H1 (cell line): ENCODE measurements at regions not wholly inside any gene's neighbourhood (a gene's known extent, or its start where the extent isn't known, plus 50 kb on each side); places are given as distances from the start of the nearest gene placed in this dataset.

Experiments
- CTCF ChIA-PET: fragments of 300-600 bp; sonication (Branson Sonifier 250); formaldehyde crosslinking; loops from one replicate; lab custom pipeline; 2021; ENCODE audit not compliant: partially characterized antibody; lab: Charles Lee
- POLR2A ChIA-PET: fragments of 300-600 bp; sonication (Branson Sonifier 250); formaldehyde crosslinking; loops from one replicate; lab custom pipeline; 2021; ENCODE audit warnings: inconsistent platforms; ENCODE audit not compliant: partially characterized antibody; lab: Charles Lee
- DNase-seq, 2 experiments: peaks; one replicate each; pipeline versions ENCODE4 v3.0.0 to v3.0.0-alpha.2; 2010 to 2022; ENCODE audit warnings: low spot score in 2 of 2, low read depth in 1 of 2, mixed read lengths in 1 of 2
- FAIRE-seq: peaks from 2 replicates; lab custom pipeline; 2011; peaks lifted over from hg19 to GRCh38; lab: Jason Lieb, UNC
- H2AFZ ChIP-seq: 2 replicates; pipeline ENCODE4 v1.8.1; 2012; ENCODE audit warnings: low read length, inconsistent platforms
- H2AK5ac ChIP-seq: 2 replicates; pipeline ENCODE4 v1.6.1; 2013; ENCODE audit warnings: low read depth, low read length
- H2BK120ac ChIP-seq: replicated peaks from 2 replicates; pipeline ENCODE3; 2013; ENCODE audit warnings: low read depth, low read length, inconsistent platforms
- H2BK12ac ChIP-seq: 2 replicates; pipeline ENCODE4 v1.6.1; 2013; ENCODE audit warnings: low read depth, low read length
- H2BK15ac ChIP-seq: 2 replicates; pipeline ENCODE4 v1.6.1; 2013; ENCODE audit warnings: low read length
- H2BK20ac ChIP-seq: 2 replicates; pipeline ENCODE4 v1.6.1; 2013; ENCODE audit warnings: low read length
- H2BK5ac ChIP-seq: 2 replicates; pipeline ENCODE4 v1.6.1; 2013; ENCODE audit warnings: low read depth, low read length
- H3K14ac ChIP-seq: 2 replicates; pipeline ENCODE4 v1.6.1; 2013; ENCODE audit warnings: inconsistent platforms; ENCODE audit not compliant: insufficient read length
- H3K18ac ChIP-seq: 2 replicates; pipeline ENCODE4 v1.6.1; 2013; ENCODE audit warnings: low read length; ENCODE audit errors: extremely low read depth
- H3K23ac ChIP-seq: 2 replicates; pipeline ENCODE4 v1.6.1; 2013; ENCODE audit warnings: inconsistent platforms; ENCODE audit not compliant: insufficient read length
- H3K23me2 ChIP-seq: 2 replicates; pipeline ENCODE4 v1.6.1; 2013; ENCODE audit warnings: low read depth, low read length
- H3K27ac ChIP-seq: 2 replicates; pipeline ENCODE4 v1.6.1; 2011; ENCODE audit warnings: low read depth, low read length, inconsistent platforms
- H3K27me3 ChIP-seq, 4 experiments: replicated peaks in 1 of 4; 1 replicate in 1 of 4; 2 replicates in 3 of 4; pipeline versions ENCODE4 v1.6.1 to v1.8.1; 2011 to 2013; ENCODE audit warnings: low read length in 3 of 4, mild to moderate bottlenecking in 3 of 4, inconsistent platforms in 2 of 4, mixed read lengths in 2 of 4, moderate library complexity in 1 of 4; ENCODE audit not compliant: control insufficient read depth in 3 of 4, insufficient read depth in 3 of 4; ENCODE audit errors: extremely low read depth in 1 of 4
- H3K36me3 ChIP-seq, 4 experiments: 2 replicates each; pipeline versions ENCODE4 v1.6.1 to v1.8.1; 2011 to 2013; ENCODE audit warnings: mild to moderate bottlenecking in 4 of 4, low read length in 3 of 4, moderate library complexity in 2 of 4, control low read depth in 1 of 4, inconsistent platforms in 1 of 4; ENCODE audit not compliant: insufficient read depth in 4 of 4, control insufficient read depth in 2 of 4
- H3K4ac ChIP-seq: replicated peaks from 2 replicates; pipeline ENCODE3; 2013; ENCODE audit warnings: low read length, low read depth, mixed read lengths, inconsistent platforms; ENCODE audit not compliant: insufficient read length
- H3K4me1 ChIP-seq, 4 experiments: replicated peaks in 1 of 4; 1 replicate in 1 of 4; 2 replicates in 3 of 4; pipeline versions ENCODE4 v1.6.1 to v1.8.1; 2011 to 2013; ENCODE audit warnings: low read length in 3 of 4, inconsistent platforms in 2 of 4, mixed read lengths in 1 of 4; ENCODE audit not compliant: insufficient read depth in 4 of 4, control insufficient read depth in 3 of 4
- H3K4me2 ChIP-seq, 2 experiments: 2 replicates each; pipeline versions ENCODE4 v1.6.1 to v1.8.1; 2011 to 2013; ENCODE audit warnings: low read depth in 2 of 2, low read length in 2 of 2, control low read depth in 1 of 2, inconsistent platforms in 1 of 2, mild to moderate bottlenecking in 1 of 2; ENCODE audit not compliant: insufficient read depth in 1 of 2
- H3K4me3 ChIP-seq, 4 experiments: fragments of 200-600, 300-600 bp in 1 of 4; sonication (generic), shearing (Covaris generic), sonication (Bioruptor Twin) in 1 of 4; 2 replicates each; pipeline versions ENCODE4 v1.5.1 to v1.8.1; 2011 to 2016; ENCODE audit warnings: low read length in 4 of 4, low read depth in 3 of 4, control low read depth in 2 of 4, inconsistent platforms in 2 of 4, mild to moderate bottlenecking in 2 of 4, mixed read lengths in 1 of 4, moderate library complexity in 1 of 4; ENCODE audit not compliant: insufficient read depth in 2 of 4; ENCODE audit errors: extremely low read depth in 1 of 4
- H3K56ac ChIP-seq: replicated peaks from 2 replicates; pipeline ENCODE3; 2013; ENCODE audit warnings: low read depth, mild to moderate bottlenecking, mixed read lengths, low read length, inconsistent platforms; ENCODE audit not compliant: insufficient read length
- H3K79me1 ChIP-seq: 2 replicates; pipeline ENCODE4 v1.6.1; 2013; ENCODE audit warnings: low read depth, low read length, control low read depth
- H3K79me2 ChIP-seq, 2 experiments: 2 replicates each; pipeline versions ENCODE4 v1.6.1 to v1.8.1; 2012 to 2013; ENCODE audit warnings: low read length in 2 of 2, mild to moderate bottlenecking in 2 of 2, inconsistent platforms in 1 of 2; ENCODE audit not compliant: insufficient read depth in 2 of 2, control insufficient read depth in 1 of 2
- H3K9ac ChIP-seq, 4 experiments: replicated peaks in 1 of 4; 1 replicate in 1 of 4; 2 replicates in 3 of 4; pipeline versions ENCODE4 v1.6.1 to v1.8.1; 2011 to 2013; ENCODE audit warnings: low read depth in 3 of 4, low read length in 3 of 4, control low read depth in 2 of 4, mild to moderate bottlenecking in 2 of 4, moderate library complexity in 2 of 4, inconsistent platforms in 1 of 4; ENCODE audit errors: extremely low read depth in 1 of 4
- H3K9me3 ChIP-seq, 2 experiments: 2 replicates each; pipeline versions ENCODE4 v1.6.1 to v1.8.1; 2012 to 2013; ENCODE audit warnings: mild to moderate bottlenecking in 2 of 2, moderate library complexity in 2 of 2, control low read depth in 1 of 2, inconsistent platforms in 1 of 2, low read depth in 1 of 2, low read length in 1 of 2, mixed read lengths in 1 of 2; ENCODE audit not compliant: insufficient read depth in 2 of 2
- H4K20me1 ChIP-seq, 2 experiments: replicated peaks in 1 of 2; 2 replicates each; pipeline versions ENCODE3 to v1.8.1; 2011 to 2013; ENCODE audit warnings: inconsistent platforms in 2 of 2, low read length in 2 of 2, mild to moderate bottlenecking in 1 of 2; ENCODE audit not compliant: insufficient read depth in 2 of 2, control insufficient read depth in 1 of 2
- H4K5ac ChIP-seq: 2 replicates; pipeline ENCODE4 v1.6.1; 2013; ENCODE audit warnings: low read length, low read depth, mixed read lengths, inconsistent platforms; ENCODE audit not compliant: insufficient read length
- H4K8ac ChIP-seq: 2 replicates; pipeline ENCODE4 v1.8.0; 2013; ENCODE audit warnings: mild to moderate bottlenecking, moderate library complexity, low read length, inconsistent platforms; ENCODE audit not compliant: insufficient read depth; ENCODE audit errors: extremely low read depth
- H4K91ac ChIP-seq: replicated peaks from 2 replicates; pipeline ENCODE3; 2013; ENCODE audit warnings: low read length, mixed read lengths, inconsistent platforms; ENCODE audit not compliant: insufficient read length
- ASH2L ChIP-seq: fragments of 200-600, 300-600 bp; sonication (generic); IDR thresholded peaks from one replicate; pipeline ENCODE4 v1.7.1; 2017; ENCODE audit warnings: low read length
- JUND ChIP-seq: IDR thresholded peaks from 2 replicates; pipeline ENCODE4 v1.6.1; 2011; ENCODE audit warnings: mild to moderate bottlenecking, improper control_type of control experiment, low read length
- POLR2AphosphoS5 ChIP-seq: IDR thresholded peaks from 2 replicates; pipeline ENCODE4 v1.6.1; 2011; ENCODE audit warnings: low read depth, low read length
- WGBS, 2 experiments: shearing (Covaris generic) in 1 of 2; methylation state at CpG; one replicate each; pipeline versions ENCODE4 v1.1.6 to v1.1.7; 2013 to 2015; ENCODE audit warnings: low lambda C conversion rate in 2 of 2, mixed read lengths in 2 of 2, inconsistent platforms in 1 of 2, low coverage in 1 of 2, missing lambda C conversion rate in 1 of 2; ENCODE audit not compliant: insufficient replicate concordance in 2 of 2, insufficient coverage in 1 of 2, insufficient read length in 1 of 2; ENCODE audit errors: extremely low coverage in 1 of 2, missing lambda C conversion rate in 1 of 2; 5-methylcytosine and 5-hydroxymethylcytosine counted together
- TF ChIP-seq, protein P1 (sequence below): IDR thresholded peaks from 2 replicates; pipeline ENCODE4 v1.6.1; 2012; ENCODE audit warnings: inconsistent platforms
- TF ChIP-seq, protein P2 (sequence below): IDR thresholded peaks from 2 replicates; pipeline ENCODE4 v1.6.1; 2012; ENCODE audit warnings: inconsistent platforms

DNA sequence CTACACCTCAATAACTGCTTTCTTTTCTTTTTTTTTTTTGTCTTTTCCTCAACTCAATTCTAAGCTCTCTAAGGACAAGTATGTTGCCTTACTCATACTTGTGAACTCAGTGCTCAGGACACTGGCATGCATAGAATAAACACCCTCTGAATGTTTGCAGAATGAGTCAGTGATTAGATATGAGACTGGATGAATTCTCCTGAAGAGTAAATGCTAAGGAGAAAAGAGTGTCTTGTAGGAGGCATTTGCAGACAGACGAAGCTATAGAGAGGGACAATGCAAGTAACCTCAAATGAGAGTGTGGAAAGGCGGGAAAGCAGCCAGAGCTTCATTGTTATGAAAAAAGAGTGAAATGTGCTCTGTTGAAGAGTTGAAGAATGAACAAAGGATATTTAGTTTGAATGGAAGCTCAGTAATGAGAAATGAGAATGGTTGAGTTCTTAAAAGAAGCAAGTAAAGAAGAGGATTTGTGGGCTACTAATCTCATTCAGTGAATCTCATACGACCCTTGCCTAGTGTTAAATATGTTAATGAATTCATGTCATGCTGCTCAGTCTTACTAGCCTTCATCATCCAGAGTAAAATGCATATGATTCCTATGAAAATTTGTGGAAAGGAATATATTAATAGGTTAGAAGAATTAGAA is 166.1 kb upstream of the DPYD start:
- Histone ChIP-seq H2AFZ (no peak overlapping the region), H3K23ac (no peak overlapping the region), H3K18ac (no peak overlapping the region), H2BK5ac (no peak overlapping the region), H3K14ac (no peak overlapping the region), H3K27me3 (no peaks in the 10 kb centered on the region), H4K91ac (no peak overlapping the region), H3K27ac (0 out of 2 replicates have a peak overlapping the region, but pooled peaks have one; percentile 16), H3K4me3 (no peak overlapping the region; a peak in 1 of 8 replicates), H3K4me1 (peaks cover 0 to 2% (median 0%) of the 10 kb centered on the region in 4 experiments; a peak in 1 of 7 replicates), H4K8ac (no peak overlapping the region), H3K4me2 (no peak overlapping the region), H2BK15ac (no peak overlapping the region), H3K4ac (no peak overlapping the region), H3K79me1 (no peaks in the 10 kb centered on the region), H2BK12ac (no peak overlapping the region), H3K56ac (no peak overlapping the region), H2BK120ac (no peak overlapping the region), H4K5ac (no peak overlapping the region), H3K23me2 (no peaks in the 10 kb centered on the region), H2BK20ac (no peak overlapping the region), H4K20me1 (no peaks in the 10 kb centered on the region), H3K9ac (no peak overlapping the region), H3K36me3 (no peaks in the 10 kb centered on the region), H3K79me2 (no peaks in the 10 kb centered on the region), H3K9me3 (no peaks in the 10 kb centered on the region), H2AK5ac (no peak overlapping the region)
- ChIA-PET POLR2A (interaction anchor here (0.8 kb wide), 1 partner anchor 33 kb away, joined by 3 read pairs; no protein-coding TSS in a partner anchor), CTCF (interaction anchor here (1.1 to 1.6 kb wide), 2 partner anchors 109 to 202 kb away, joined by 3 to 4 read pairs; no protein-coding TSS in a partner anchor)
- WGBS, 2 experiments = 26% methylated on average over 3 of the region's 3 CpGs; no CpG with 5 or more reads in 1 of the 2 experiments
- peak in 1 of 2 experiments; percentile 31 for DNase-seq
- no peak for FAIRE-seq
- TF ChIP-seq POLR2AphosphoS5 (no peak), JUND (0 out of 2 replicates have a peak, but pooled peaks have one; percentile 56), ASH2L (no peak)
- TF ChIP-seq, protein P1, sequence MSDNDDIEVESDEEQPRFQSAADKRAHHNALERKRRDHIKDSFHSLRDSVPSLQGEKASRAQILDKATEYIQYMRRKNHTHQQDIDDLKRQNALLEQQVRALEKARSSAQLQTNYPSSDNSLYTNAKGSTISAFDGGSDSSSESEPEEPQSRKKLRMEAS = peak; percentile 77
- TF ChIP-seq, protein P2, sequence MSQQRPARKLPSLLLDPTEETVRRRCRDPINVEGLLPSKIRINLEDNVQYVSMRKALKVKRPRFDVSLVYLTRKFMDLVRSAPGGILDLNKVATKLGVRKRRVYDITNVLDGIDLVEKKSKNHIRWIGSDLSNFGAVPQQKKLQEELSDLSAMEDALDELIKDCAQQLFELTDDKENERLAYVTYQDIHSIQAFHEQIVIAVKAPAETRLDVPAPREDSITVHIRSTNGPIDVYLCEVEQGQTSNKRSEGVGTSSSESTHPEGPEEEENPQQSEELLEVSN = peak; percentile 97
